Endothelial cell of umbilical vein (primary cell): ENCODE measurements at regions not wholly inside any gene's neighbourhood (a gene's known extent, or its start where the extent isn't known, plus 50 kb on each side); places are given as distances from the start of the nearest gene placed in this dataset.

Experiments used
- BruUV-seq: library from RNA; stranded (reverse); fragments of 400-500 nt; replicated peaks from 2 replicates; lab custom pipeline; 2021; lab: Mats Ljungman, UMichigan
- CTCF ChIA-PET: fragments of 300-600, 350-600 bp; sonication (Branson Sonifier 250); formaldehyde crosslinking; loops from one replicate; lab custom pipeline; 2021; ENCODE audit warnings: antibody characterized with exemption, inconsistent platforms; lab: Charles Lee
- POLR2A ChIA-PET: fragments of 300-600, 350-600 bp; sonication (Branson Sonifier 250); formaldehyde crosslinking; loops from one replicate; lab custom pipeline; 2021; ENCODE audit warnings: antibody characterized with exemption, inconsistent platforms; lab: Charles Lee
- DNase-seq: peaks from one replicate; pipeline ENCODE4 v3.0.0-alpha.2; 2011; ENCODE audit warnings: low read depth, low spot score
- FAIRE-seq: peaks from 2 replicates; lab custom pipeline; 2011; peaks lifted over from hg19 to GRCh38; lab: Jason Lieb, UNC
- H2AFZ ChIP-seq: 2 replicates; pipeline ENCODE4 v1.6.0; 2012; ENCODE audit warnings: low read depth, low read length, control low read depth, inconsistent platforms
- H3K27ac ChIP-seq: 2 replicates; pipeline ENCODE4 v1.5.1; 2011; ENCODE audit warnings: low read depth, mild to moderate bottlenecking, control low read depth, low read length, moderate library complexity; ENCODE audit not compliant: insufficient read depth
- H3K27me3 ChIP-seq, 2 experiments: 2 replicates each; pipeline versions ENCODE4 v1.6.0 to v1.6.1; 2011; ENCODE audit warnings: low read length in 2 of 2, mixed read lengths in 1 of 2; ENCODE audit not compliant: control insufficient read depth in 2 of 2, insufficient read depth in 2 of 2
- H3K36me3 ChIP-seq, 2 experiments: 2 replicates in 1 of 2; 3 replicates in 1 of 2; pipeline ENCODE4 v1.5.1; 2011; ENCODE audit warnings: low read length in 2 of 2, mild to moderate bottlenecking in 1 of 2, moderate library complexity in 1 of 2; ENCODE audit not compliant: control insufficient read depth in 2 of 2, insufficient read depth in 2 of 2; ENCODE audit errors: extremely low read depth in 1 of 2
- H3K4me1 ChIP-seq: 3 replicates; pipeline ENCODE4 v1.5.1; 2011; ENCODE audit warnings: mild to moderate bottlenecking, low read length; ENCODE audit not compliant: control insufficient read depth, insufficient read depth; ENCODE audit errors: extremely low read depth
- H3K4me2 ChIP-seq: 2 replicates; pipeline ENCODE4 v1.6.1; 2011; ENCODE audit warnings: low read length, control low read depth, mixed read lengths; ENCODE audit not compliant: insufficient read depth
- H3K4me3 ChIP-seq, 3 experiments: fragments of 200-600 bp in 1 of 3; sonication (generic), shearing (Covaris generic) in 1 of 3; replicated peaks in 1 of 3; 2 replicates each; pipeline ENCODE4 v1.5.1; 2011 to 2016; ENCODE audit warnings: control low read depth in 3 of 3, low read length in 3 of 3, mild to moderate bottlenecking in 2 of 3, inconsistent platforms in 1 of 3, low read depth in 1 of 3, moderate library complexity in 1 of 3; ENCODE audit not compliant: insufficient read depth in 1 of 3
- H3K79me2 ChIP-seq: 2 replicates; pipeline ENCODE4 v1.6.0; 2012; ENCODE audit warnings: low read length, inconsistent platforms; ENCODE audit not compliant: control insufficient read depth, insufficient read depth
- H3K9ac ChIP-seq: replicated peaks from 2 replicates; pipeline ENCODE3; 2011; ENCODE audit warnings: low read length, control low read depth; ENCODE audit not compliant: insufficient read depth; ENCODE audit errors: extremely low read depth
- H3K9me1 ChIP-seq: replicated peaks from 3 replicates; pipeline ENCODE4 v1.6.0; 2011; ENCODE audit warnings: mild to moderate bottlenecking, low read length; ENCODE audit not compliant: control insufficient read depth, insufficient read depth; ENCODE audit errors: extremely low read depth
- H3K9me3 ChIP-seq: replicated peaks from 2 replicates; pipeline ENCODE4 v1.5.1; 2012; ENCODE audit warnings: low read length, inconsistent platforms; ENCODE audit not compliant: control insufficient read depth, insufficient read depth
- H4K20me1 ChIP-seq: replicated peaks from 2 replicates; pipeline ENCODE3; 2011; ENCODE audit warnings: mild to moderate bottlenecking, low read length; ENCODE audit not compliant: control insufficient read depth, insufficient read depth; ENCODE audit errors: extremely low read depth
- EZH2 ChIP-seq: IDR thresholded peaks from 2 replicates; pipeline ENCODE4 v1.6.1; 2012; ENCODE audit warnings: borderline replicate concordance, low read depth, mild to moderate bottlenecking, moderate library complexity, low read length, inconsistent platforms; ENCODE audit not compliant: severe bottlenecking
- FOS ChIP-seq: IDR thresholded peaks from 2 replicates; pipeline ENCODE4 v1.6.1; 2011; ENCODE audit warnings: mild to moderate bottlenecking, low read length, moderate library complexity, borderline replicate concordance; ENCODE audit not compliant: insufficient read depth
- GATA2 ChIP-seq: IDR thresholded peaks from 2 replicates; pipeline ENCODE4 v1.7.0; 2011; ENCODE audit warnings: low read depth, mild to moderate bottlenecking, moderate library complexity, mixed read lengths, low read length; ENCODE audit not compliant: insufficient read length, insufficient read depth
- JUN ChIP-seq: IDR thresholded peaks from 2 replicates; pipeline ENCODE4 v1.6.1; 2011; ENCODE audit warnings: borderline replicate concordance, low read depth; ENCODE audit not compliant: insufficient read length, insufficient read depth
- MYC ChIP-seq: IDR thresholded peaks from one replicate; pipeline ENCODE4 v1.6.1; 2011; ENCODE audit warnings: mild to moderate bottlenecking, low read depth, low read length
- POLR2A ChIP-seq: IDR thresholded peaks from 2 replicates; pipeline ENCODE4 v1.6.1; 2012; ENCODE audit warnings: low read depth, mild to moderate bottlenecking, control low read depth, low read length
- POLR2AphosphoS5 ChIP-seq: IDR thresholded peaks from 2 replicates; pipeline ENCODE4 v1.6.1; 2012; ENCODE audit warnings: low read depth, mild to moderate bottlenecking, control low read depth, low read length, moderate library complexity; ENCODE audit not compliant: insufficient read depth
- dilution Hi-C: fragments of 300-500 bp; cut with MboI; formaldehyde crosslinking; loops from one replicate; pipeline ENCODE4 v1.15.0; 2019; ENCODE audit warnings: low sequenced_read_pairs; ENCODE audit not compliant: extremely low pct_ligation_motif_present
- intact Hi-C: fragments of 100-400 bp; cut with micrococcal nuclease; formaldehyde crosslinking; loops from one replicate; pipeline ENCODE4 v1.10.0; 2022
- TF ChIP-seq, protein P1 (sequence below), 2 donors: IDR thresholded peaks; 1 replicate in 1 of 2; 2 replicates in 1 of 2; pipeline ENCODE4 v1.5.1; 2011; ENCODE audit warnings: low read length in 2 of 2, mild to moderate bottlenecking in 2 of 2, moderate library complexity in 2 of 2, control low read depth in 1 of 2, inconsistent platforms in 1 of 2, low read depth in 1 of 2; ENCODE audit not compliant: insufficient read depth in 1 of 2; ENCODE audit errors: extremely low read depth in 1 of 2
- TF ChIP-seq, protein P2 (sequence below): IDR thresholded peaks from 2 replicates; pipeline ENCODE4 v1.6.1; 2011; ENCODE audit not compliant: insufficient read depth, insufficient read length

DNA sequence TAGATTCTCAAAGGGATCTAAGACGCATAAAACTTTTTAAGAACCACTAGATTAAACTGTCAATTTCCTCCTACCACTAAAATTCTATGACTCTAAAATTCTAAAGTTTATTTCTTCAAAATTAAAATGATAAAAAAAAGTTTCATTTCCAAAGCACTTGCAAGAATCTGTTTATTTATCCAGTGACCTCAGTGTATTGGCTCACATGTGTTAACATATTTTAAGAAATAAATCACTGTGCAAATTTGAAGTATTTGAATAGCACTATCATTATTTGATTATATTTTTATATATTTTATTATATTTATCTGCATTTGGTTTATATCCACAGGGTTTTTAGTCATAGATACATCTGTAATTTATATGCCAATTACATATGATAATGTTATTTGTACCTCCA, 62.2 kb upstream of the SLC12A2 start:
- Histone ChIP-seq H3K4me2 (no peak overlapping the region), H3K9ac (no peak overlapping the region), H3K9me3 (peaks cover 3% of the 10 kb centered on the region), H3K4me3 (no peak overlapping the region), H2AFZ (no peak overlapping the region), H3K36me3 (no peaks in the 10 kb centered on the region), H3K27ac (no peak overlapping the region), H3K27me3 (no peaks in the 10 kb centered on the region), H3K9me1 (no peaks in the 10 kb centered on the region), H4K20me1 (no peaks in the 10 kb centered on the region), H3K4me1 (peaks cover 2% of the 10 kb centered on the region), H3K79me2 (no peaks in the 10 kb centered on the region)
- ChIA-PET POLR2A (no interaction called here), CTCF (interaction anchor here (0.9 kb wide), 1 partner anchor 17 kb away, joined by 3 read pairs; no protein-coding TSS in a partner anchor)
- dilution Hi-C loops (no loop called here), intact Hi-C loops (no loop called here)
- BruUV-seq: no TSS peak
- FAIRE-seq (no peak), DNase-seq (no peak)
- no peak for TF ChIP-seq EZH2
- TF ChIP-seq MYC: no peak
- no peak for TF ChIP-seq POLR2AphosphoS5
- no peak for TF ChIP-seq FOS
- TF ChIP-seq GATA2: no peak
- TF ChIP-seq POLR2A: no peak
- no peak for TF ChIP-seq JUN
- TF ChIP-seq, protein P1, sequence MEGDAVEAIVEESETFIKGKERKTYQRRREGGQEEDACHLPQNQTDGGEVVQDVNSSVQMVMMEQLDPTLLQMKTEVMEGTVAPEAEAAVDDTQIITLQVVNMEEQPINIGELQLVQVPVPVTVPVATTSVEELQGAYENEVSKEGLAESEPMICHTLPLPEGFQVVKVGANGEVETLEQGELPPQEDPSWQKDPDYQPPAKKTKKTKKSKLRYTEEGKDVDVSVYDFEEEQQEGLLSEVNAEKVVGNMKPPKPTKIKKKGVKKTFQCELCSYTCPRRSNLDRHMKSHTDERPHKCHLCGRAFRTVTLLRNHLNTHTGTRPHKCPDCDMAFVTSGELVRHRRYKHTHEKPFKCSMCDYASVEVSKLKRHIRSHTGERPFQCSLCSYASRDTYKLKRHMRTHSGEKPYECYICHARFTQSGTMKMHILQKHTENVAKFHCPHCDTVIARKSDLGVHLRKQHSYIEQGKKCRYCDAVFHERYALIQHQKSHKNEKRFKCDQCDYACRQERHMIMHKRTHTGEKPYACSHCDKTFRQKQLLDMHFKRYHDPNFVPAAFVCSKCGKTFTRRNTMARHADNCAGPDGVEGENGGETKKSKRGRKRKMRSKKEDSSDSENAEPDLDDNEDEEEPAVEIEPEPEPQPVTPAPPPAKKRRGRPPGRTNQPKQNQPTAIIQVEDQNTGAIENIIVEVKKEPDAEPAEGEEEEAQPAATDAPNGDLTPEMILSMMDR (IDR thresholded peaks at IDR 0.05; ENCODE audit: extremely low read depth in 1 of 2, insufficient read depth in 1 of 2, low read depth in 1 of 2, low read length in 2 of 2): no peak
- TF ChIP-seq, protein P2, sequence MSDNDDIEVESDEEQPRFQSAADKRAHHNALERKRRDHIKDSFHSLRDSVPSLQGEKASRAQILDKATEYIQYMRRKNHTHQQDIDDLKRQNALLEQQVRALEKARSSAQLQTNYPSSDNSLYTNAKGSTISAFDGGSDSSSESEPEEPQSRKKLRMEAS: no peak
